HCT116 (cell line): ENCODE measurements at regions not wholly inside any gene's neighbourhood (a gene's known extent, or its start where the extent isn't known, plus 50 kb on each side); places are given as distances from the start of the nearest gene placed in this dataset.

Experiments
- ATF3 ChIP-seq: IDR thresholded peaks from 2 replicates; pipeline ENCODE4 v1.6.1; 2012
- CTCF ChIP-seq, 3 experiments: fragments of 200-600 bp in 1 of 3; sonication (generic) in 1 of 3; IDR thresholded peaks in 2 of 3; conservative IDR thresholded peaks in 1 of 3; 2 replicates each; pipeline ENCODE4 v1.5.1; 2012 to 2017; ENCODE audit warnings: low read depth in 2 of 3, low read length in 2 of 3, antibody characterized with exemption in 1 of 3, borderline replicate concordance in 1 of 3, control low read depth in 1 of 3, mild to moderate bottlenecking in 1 of 3, mixed read lengths in 1 of 3, mixed run types in 1 of 3, moderate library complexity in 1 of 3; ENCODE audit not compliant: insufficient read depth in 1 of 3
- EZH2 ChIP-seq: fragments of 200-600 bp; sonication (generic); IDR thresholded peaks from 2 replicates; pipeline ENCODE4 v1.6.1; 2017; ENCODE audit warnings: antibody characterized with exemption, mixed run types
- EZH2phosphoT487 ChIP-seq: fragments of 200-600 bp; IDR thresholded peaks from 2 replicates; pipeline ENCODE4 v1.6.1; 2018; ENCODE audit warnings: antibody characterized with exemption, borderline replicate concordance
- FOSL1 ChIP-seq: IDR thresholded peaks from 2 replicates; pipeline ENCODE4 v1.6.1; 2012; ENCODE audit warnings: low read depth
- POLR2A ChIP-seq: IDR thresholded peaks from 2 replicates; pipeline ENCODE4 v1.7.0; 2011; ENCODE audit warnings: borderline replicate concordance; ENCODE audit not compliant: insufficient read depth, insufficient read length; ENCODE audit errors: extremely low read depth
- POLR2AphosphoS5 ChIP-seq: IDR thresholded peaks from 2 replicates; pipeline ENCODE4 v1.6.1; 2011; ENCODE audit warnings: mild to moderate bottlenecking, low read depth, low read length, moderate library complexity
- SP1 ChIP-seq: IDR thresholded peaks from 2 replicates; pipeline ENCODE4 v1.6.1; 2012; ENCODE audit warnings: low read depth
- ZNF274 ChIP-seq: fragments of 200-500 bp; sonication (Bioruptor generic); IDR thresholded peaks from 2 replicates; pipeline ENCODE4 v1.6.1; 2014; ENCODE audit warnings: mild to moderate bottlenecking, low read depth, low read length, inconsistent platforms

- TF ChIP-seq POLR2AphosphoS5 (no peak), CTCF (IDR thresholded peaks at IDR 0.05 in 2 of 3, conservative IDR thresholded peaks at IDR 0.05 in 1 of 3; ENCODE audit: borderline replicate concordance in 1 of 3, insufficient read depth in 1 of 3, low read depth in 2 of 3, low read length in 2 of 3) (no peak), ZNF274 (no peak), EZH2 (no peak), POLR2A (no peak), SP1 (no peak), FOSL1 (no peak), EZH2phosphoT487 (no peak), ATF3 (no peak)
These were observed 56.5 kb upstream of the SEMA6A start for GRCh38 chr5:116631147-116631546.
